ENCODE measurements at regions not wholly inside any gene's neighbourhood (a gene's known extent, or its start where the extent isn't known, plus 50 kb on each side); places are given as distances from the start of the nearest gene placed in this dataset.

- 29% methylated on average over 2 of the region's 2 CpGs for WGBS (ENCODE audit: low lambda C conversion rate, missing lambda C conversion rate)
Measured at GRCh38 chr5:85263125-85263524, 878.4 kb upstream of the EDIL3 start.

GRCh38 chr5:85266692-85267091 is 882.0 kb upstream of the EDIL3 start:
- Histone ChIP-seq H3K9me3 (ENCODE audit: low read depth) (no peaks in the 10 kb centered on the region), H3K4me2 (no peak overlapping the region), H3K4me3 (no peak overlapping the region), H2AFZ (no peak overlapping the region), H3K4me1 (ENCODE audit: insufficient read depth) (no peaks in the 10 kb centered on the region), H3K27me3 (no peaks in the 10 kb centered on the region), H3K27ac (no peak overlapping the region), H3K9me2 (replicated peaks; ENCODE audit: insufficient read depth) (no peaks in the 10 kb centered on the region), H3K79me2 (no peaks in the 10 kb centered on the region), H4K20me1 (ENCODE audit: insufficient read depth, poor library complexity, severe bottlenecking) (no peaks in the 10 kb centered on the region), H3K36me3 (replicated peaks; ENCODE audit: insufficient read depth, low read depth) (no peaks in the 10 kb centered on the region)
- no peak for DNase-seq (ENCODE audit: low spot score)
- 97% methylated on average over 1 of the region's 1 CpG for WGBS (ENCODE audit: low lambda C conversion rate, missing lambda C conversion rate)
- TF ChIP-seq EZH2 (IDR thresholded peaks at IDR 0.05; ENCODE audit: borderline replicate concordance): no peak
- no peak for TF ChIP-seq CTCF (IDR thresholded peaks at IDR 0.05; ENCODE audit: poor library complexity)
- TF ChIP-seq EZH2phosphoT487 (IDR thresholded peaks at IDR 0.05; ENCODE audit: low read depth, severe bottlenecking, unreplicated experiment): no peak

More at GRCh38 chr5:85263125-85263524, 878.4 kb upstream of the EDIL3 start:
- TF ChIP-seq EZH2phosphoT487 (IDR thresholded peaks at IDR 0.05; ENCODE audit: low read depth, severe bottlenecking, unreplicated experiment) (no peak), EZH2 (IDR thresholded peaks at IDR 0.05; ENCODE audit: borderline replicate concordance) (no peak), CTCF (IDR thresholded peaks at IDR 0.05; ENCODE audit: poor library complexity) (no peak)
- Histone ChIP-seq H3K27me3 (no peaks in the 10 kb centered on the region), H3K9me2 (replicated peaks; ENCODE audit: insufficient read depth) (no peaks in the 10 kb centered on the region), H3K27ac (no peak overlapping the region), H3K4me2 (no peak overlapping the region), H4K20me1 (ENCODE audit: insufficient read depth, poor library complexity, severe bottlenecking) (no peaks in the 10 kb centered on the region), H3K4me3 (no peak overlapping the region), H3K36me3 (replicated peaks; ENCODE audit: insufficient read depth, low read depth) (no peaks in the 10 kb centered on the region), H2AFZ (no peak overlapping the region), H3K4me1 (ENCODE audit: insufficient read depth) (no peaks in the 10 kb centered on the region), H3K9me3 (ENCODE audit: low read depth) (no peaks in the 10 kb centered on the region), H3K79me2 (no peaks in the 10 kb centered on the region)
- DNase-seq (ENCODE audit: low spot score): no peak

DNA sequence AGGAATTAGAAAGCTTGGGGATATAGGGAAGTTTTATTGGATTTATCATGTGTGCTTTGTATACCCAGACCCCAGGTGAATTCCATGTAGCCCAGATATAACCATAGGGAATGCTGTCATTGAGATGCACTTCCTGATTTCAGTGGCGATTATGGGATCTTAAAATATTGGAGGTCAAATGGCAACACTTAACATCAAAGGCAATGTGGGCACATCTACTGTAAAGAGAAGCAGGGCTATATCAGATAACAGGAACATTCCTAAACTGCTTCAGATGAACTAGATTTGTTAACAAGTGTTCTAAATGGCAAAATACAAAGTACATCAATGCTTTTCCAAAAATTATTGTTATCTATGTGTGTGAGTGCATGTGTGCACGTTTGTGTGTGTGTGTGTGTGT is 883.5 kb upstream of the EDIL3 start:
- no peak for TF ChIP-seq CTCF (IDR thresholded peaks at IDR 0.05; ENCODE audit: poor library complexity)
- no peak for TF ChIP-seq EZH2 (IDR thresholded peaks at IDR 0.05; ENCODE audit: borderline replicate concordance)
- TF ChIP-seq EZH2phosphoT487 (IDR thresholded peaks at IDR 0.05; ENCODE audit: low read depth, severe bottlenecking, unreplicated experiment): no peak
- no peaks in the 10 kb centered on the region for H3K36me3 ChIP-seq (replicated peaks; ENCODE audit: insufficient read depth, low read depth)
- DNase-seq (ENCODE audit: low spot score): no peak
- H4K20me1 ChIP-seq (ENCODE audit: insufficient read depth, poor library complexity, severe bottlenecking): no peaks in the 10 kb centered on the region
- no peak overlapping the region for H3K27ac ChIP-seq
- 37% methylated on average over 2 of the region's 2 CpGs for WGBS (ENCODE audit: low lambda C conversion rate, missing lambda C conversion rate)
- H3K4me1 ChIP-seq (ENCODE audit: insufficient read depth): no peaks in the 10 kb centered on the region
- no peak overlapping the region for H2AFZ ChIP-seq
- no peaks in the 10 kb centered on the region for H3K9me3 ChIP-seq (ENCODE audit: low read depth)
- H3K4me2 ChIP-seq: no peak overlapping the region
- no peaks in the 10 kb centered on the region for H3K9me2 ChIP-seq (replicated peaks; ENCODE audit: insufficient read depth)
- H3K79me2 ChIP-seq: no peaks in the 10 kb centered on the region
- H3K27me3 ChIP-seq: no peaks in the 10 kb centered on the region
- H3K4me3 ChIP-seq: no peak overlapping the region

DNA sequence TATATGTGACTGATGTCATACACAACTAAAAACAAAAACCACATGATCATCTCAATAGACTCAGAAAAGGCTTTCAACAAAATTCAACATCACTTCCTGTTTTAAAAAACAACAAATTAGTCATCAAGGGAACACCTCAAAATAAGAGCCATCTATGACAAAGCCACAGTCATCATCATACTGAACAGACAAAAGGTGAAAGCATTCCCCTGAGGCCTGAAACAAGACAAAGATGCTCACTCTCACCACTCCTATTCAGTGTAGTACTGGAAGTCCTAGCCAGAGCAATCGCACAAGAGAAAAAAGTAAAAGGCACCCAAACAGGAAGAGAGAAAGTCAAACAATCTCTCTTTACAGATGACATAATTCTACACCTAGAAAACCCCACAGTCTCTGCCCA is 893.5 kb upstream of the EDIL3 start:
- WGBS (ENCODE audit: low lambda C conversion rate, missing lambda C conversion rate): 89% methylated on average over 1 of the region's 1 CpG
- no peak overlapping the region for H3K27ac ChIP-seq
- no peak overlapping the region for H3K4me3 ChIP-seq
- no peak overlapping the region for H3K4me2 ChIP-seq
- H3K9me3 ChIP-seq (ENCODE audit: low read depth): no peaks in the 10 kb centered on the region
- H3K4me1 ChIP-seq (ENCODE audit: insufficient read depth): no peaks in the 10 kb centered on the region
- no peak for DNase-seq (ENCODE audit: low spot score)
- H3K9me2 ChIP-seq (replicated peaks; ENCODE audit: insufficient read depth): no peaks in the 10 kb centered on the region
- no peaks in the 10 kb centered on the region for H4K20me1 ChIP-seq (ENCODE audit: insufficient read depth, poor library complexity, severe bottlenecking)
- H3K36me3 ChIP-seq (replicated peaks; ENCODE audit: insufficient read depth, low read depth): no peaks in the 10 kb centered on the region
- TF ChIP-seq EZH2phosphoT487 (IDR thresholded peaks at IDR 0.05; ENCODE audit: low read depth, severe bottlenecking, unreplicated experiment) (no peak), CTCF (IDR thresholded peaks at IDR 0.05; ENCODE audit: poor library complexity) (no peak), EZH2 (IDR thresholded peaks at IDR 0.05; ENCODE audit: borderline replicate concordance) (no peak)
- no peaks in the 10 kb centered on the region for H3K27me3 ChIP-seq
- no peak overlapping the region for H2AFZ ChIP-seq
- no peaks in the 10 kb centered on the region for H3K79me2 ChIP-seq
